ENCODE measurements at regions not wholly inside any gene's neighbourhood (a gene's known extent, or its start where the extent isn't known, plus 50 kb on each side); places are given as distances from the start of the nearest gene placed in this dataset.

DNA sequence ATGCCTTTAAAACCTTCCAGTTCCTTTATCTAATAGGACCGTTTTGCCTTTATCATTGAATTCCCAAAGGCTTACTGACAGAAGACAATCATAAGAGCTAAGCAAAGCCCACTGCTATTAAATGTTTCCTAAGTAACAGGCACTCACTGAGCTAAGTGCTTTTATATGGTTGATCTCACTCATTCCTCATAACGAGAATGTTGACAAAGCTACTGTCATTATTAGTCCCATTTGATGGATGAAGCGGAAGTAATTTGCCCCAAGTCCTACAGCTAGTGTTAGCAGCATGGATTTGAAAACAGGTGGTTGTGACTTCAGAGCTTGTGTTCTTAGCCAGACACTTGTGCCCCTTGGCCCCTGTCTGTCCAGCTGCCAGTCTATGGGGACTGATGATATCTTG is 134.8 kb upstream of the SERPINE2 start:
- FAIRE-seq: no peak
- Histone ChIP-seq H3K14ac (ENCODE audit: insufficient read length) (no peak overlapping the region), H3K9ac (replicated peaks in 1 of 4; ENCODE audit: extremely low read depth in 1 of 4, low read depth in 3 of 4, low read length in 3 of 4) (no peak overlapping the region), H3K27me3 (replicated peaks in 1 of 4; ENCODE audit: control insufficient read depth in 3 of 4, extremely low read depth in 1 of 4, insufficient read depth in 3 of 4, low read length in 3 of 4) (no peaks in the 10 kb centered on the region), H3K18ac (ENCODE audit: extremely low read depth, low read length) (no peak overlapping the region), H3K4me3 (ENCODE audit: extremely low read depth in 1 of 4, insufficient read depth in 2 of 4, low read depth in 3 of 4, low read length in 4 of 4) (no peak overlapping the region), H3K4me2 (ENCODE audit: insufficient read depth in 1 of 2, low read depth in 2 of 2, low read length in 2 of 2) (no peak overlapping the region), H3K79me1 (ENCODE audit: low read depth, low read length) (no peaks in the 10 kb centered on the region), H4K5ac (ENCODE audit: insufficient read length, low read depth, low read length) (no peak overlapping the region), H2BK20ac (ENCODE audit: low read length) (no peak overlapping the region), H3K27ac (ENCODE audit: low read depth, low read length) (no peak overlapping the region), H3K23ac (ENCODE audit: insufficient read length) (no peak overlapping the region), H3K36me3 (ENCODE audit: control insufficient read depth in 2 of 4, insufficient read depth in 4 of 4, low read length in 3 of 4) (no peaks in the 10 kb centered on the region), H3K4me1 (replicated peaks in 1 of 4; ENCODE audit: control insufficient read depth in 3 of 4, insufficient read depth in 4 of 4, low read length in 3 of 4) (no peaks in the 10 kb centered on the region), H2BK12ac (ENCODE audit: low read depth, low read length) (no peak overlapping the region), H2BK5ac (ENCODE audit: low read depth, low read length) (no peak overlapping the region), H3K56ac (replicated peaks; ENCODE audit: insufficient read length, low read depth, low read length) (no peak overlapping the region), H3K9me3 (ENCODE audit: insufficient read depth in 2 of 2, low read depth in 1 of 2, low read length in 1 of 2) (no peaks in the 10 kb centered on the region), H4K20me1 (replicated peaks in 1 of 2; ENCODE audit: control insufficient read depth in 1 of 2, insufficient read depth in 2 of 2, low read length in 2 of 2) (no peaks in the 10 kb centered on the region), H4K8ac (ENCODE audit: extremely low read depth, insufficient read depth, low read length) (no peak overlapping the region), H3K23me2 (ENCODE audit: low read depth, low read length) (no peaks in the 10 kb centered on the region), H4K91ac (replicated peaks; ENCODE audit: insufficient read length, low read length) (no peak overlapping the region), H3K4ac (replicated peaks; ENCODE audit: insufficient read length, low read depth, low read length) (no peak overlapping the region), H2AK5ac (ENCODE audit: low read depth, low read length) (no peak overlapping the region), H2BK15ac (ENCODE audit: low read length) (no peak overlapping the region), H2AFZ (ENCODE audit: low read length) (no peak overlapping the region), H3K79me2 (ENCODE audit: control insufficient read depth in 1 of 2, insufficient read depth in 2 of 2, low read length in 2 of 2) (no peaks in the 10 kb centered on the region), H2BK120ac (replicated peaks; ENCODE audit: low read depth, low read length) (no peak overlapping the region)
- 94% methylated on average over 3 of the region's 3 CpGs; no CpG with 5 or more reads in 1 of the 2 experiments for WGBS, 2 experiments (ENCODE audit: extremely low coverage in 1 of 2, insufficient coverage in 1 of 2, insufficient read length in 1 of 2, insufficient replicate concordance in 2 of 2, low coverage in 1 of 2, low lambda C conversion rate in 2 of 2, missing lambda C conversion rate in 1 of 2)
- DNase-seq (ENCODE audit: low read depth in 1 of 2, low spot score in 2 of 2): no peak
- ChIA-PET POLR2A (ENCODE audit: partially characterized antibody) (no interaction called here), CTCF (ENCODE audit: partially characterized antibody) (interaction anchor here (0.8 to 1.6 kb wide), 2 partner anchors 99 to 180 kb away, joined by 3 to 6 read pairs; no protein-coding TSS in a partner anchor)
- TF ChIP-seq, protein P1, sequence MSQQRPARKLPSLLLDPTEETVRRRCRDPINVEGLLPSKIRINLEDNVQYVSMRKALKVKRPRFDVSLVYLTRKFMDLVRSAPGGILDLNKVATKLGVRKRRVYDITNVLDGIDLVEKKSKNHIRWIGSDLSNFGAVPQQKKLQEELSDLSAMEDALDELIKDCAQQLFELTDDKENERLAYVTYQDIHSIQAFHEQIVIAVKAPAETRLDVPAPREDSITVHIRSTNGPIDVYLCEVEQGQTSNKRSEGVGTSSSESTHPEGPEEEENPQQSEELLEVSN (IDR thresholded peaks at IDR 0.05): no peak
- TF ChIP-seq CREB1 (IDR thresholded peaks at IDR 0.05): no peak
- no peak for TF ChIP-seq RFX5 (IDR thresholded peaks at IDR 0.05; ENCODE audit: borderline replicate concordance, low read depth, low read length)
- TF ChIP-seq SP2 (IDR thresholded peaks at IDR 0.05; ENCODE audit: low read length): no peak
- TF ChIP-seq NANOG (IDR thresholded peaks at IDR 0.05; ENCODE audit: insufficient read depth, low read depth, low read length, poor library complexity, severe bottlenecking): no peak
- TF ChIP-seq TAF1 (IDR thresholded peaks at IDR 0.05; ENCODE audit: low read depth, low read length): no peak
- no peak for TF ChIP-seq RBBP5 (IDR thresholded peaks at IDR 0.05; ENCODE audit: borderline replicate concordance, low read depth, low read length)
- no peak for TF ChIP-seq SIRT6 (IDR thresholded peaks at IDR 0.05; ENCODE audit: low read length)
- TF ChIP-seq FOSL1 (IDR thresholded peaks at IDR 0.05; ENCODE audit: insufficient read depth, low read depth, low read length): no peak
- TF ChIP-seq POLR2A (IDR thresholded peaks at IDR 0.05; ENCODE audit: control extremely low read depth in 1 of 2, low read depth in 2 of 2, low read length in 2 of 2): no peak
- no peak for TF ChIP-seq KDM4A (IDR thresholded peaks at IDR 0.05; ENCODE audit: low read depth, low read length, severe bottlenecking)
- TF ChIP-seq, protein P2, sequence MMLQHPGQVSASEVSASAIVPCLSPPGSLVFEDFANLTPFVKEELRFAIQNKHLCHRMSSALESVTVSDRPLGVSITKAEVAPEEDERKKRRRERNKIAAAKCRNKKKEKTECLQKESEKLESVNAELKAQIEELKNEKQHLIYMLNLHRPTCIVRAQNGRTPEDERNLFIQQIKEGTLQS (IDR thresholded peaks at IDR 0.05; ENCODE audit: insufficient read depth, low read depth, low read length): no peak
- no peak for TF ChIP-seq YY1 (IDR thresholded peaks at IDR 0.05; ENCODE audit: low read depth, low read length)
- no peak for TF ChIP-seq PHF8 (conservative IDR thresholded peaks at IDR 0.05; ENCODE audit: low read depth, low read length)
- TF ChIP-seq BACH1 (IDR thresholded peaks at IDR 0.05; ENCODE audit: low read length): no peak
